HCT116 (cell line): ENCODE measurements at regions not wholly inside any gene's neighbourhood (a gene's known extent, or its start where the extent isn't known, plus 50 kb on each side); places are given as distances from the start of the nearest gene placed in this dataset.

Experiments
- ATAC-seq: fragments of 200-7000 bp; cut with Tn5 transposase; 2 replicates; pipeline ENCODE4 v1.9.1; 2020; ENCODE audit warnings: mild to moderate bottlenecking, moderate library complexity
- BruUV-seq: library from RNA; stranded (reverse); fragments of 400-500 nt; replicated peaks from 2 replicates; lab custom pipeline; 2021; lab: Mats Ljungman, UMichigan
- CTCF ChIA-PET: fragments of 300-600 bp; sonication (Branson Sonifier 250); formaldehyde crosslinking; loops from one replicate; lab custom pipeline; 2021; ENCODE audit warnings: antibody characterized with exemption; lab: Charles Lee
- POLR2A ChIA-PET: fragments of 300-600, 350-600 bp; sonication (Branson Sonifier 250); formaldehyde crosslinking; loops from one replicate; lab custom pipeline; 2021; ENCODE audit warnings: antibody characterized with exemption; lab: Charles Lee
- RAD21 ChIA-PET, 2 experiments: fragments of 300-600 bp; sonication (Branson Sonifier 250); formaldehyde crosslinking; loops; one replicate each; lab custom pipeline; 2023; ENCODE audit warnings: low total read pairs in 2 of 2; ENCODE audit not compliant: uncharacterized antibody in 2 of 2, unreplicated experiment in 2 of 2, low non-redundant PET in 1 of 2; lab: Charles Lee
- DNase-seq: peaks from one replicate; pipeline ENCODE4 v3.0.0-alpha.2; 2010; ENCODE audit warnings: low read depth, low spot score
- H2AFZ ChIP-seq: fragments of 200-600 bp; shearing (Covaris generic), sonication (generic); 2 replicates; pipeline ENCODE4 v1.6.1; 2017; ENCODE audit warnings: low read depth, mixed run types, mixed read lengths, antibody characterized with exemption, low read length; ENCODE audit not compliant: poor library complexity, severe bottlenecking
- H3K27ac ChIP-seq: 2 replicates; pipeline ENCODE4 v1.5.1; 2012; ENCODE audit warnings: low read depth, low read length
- H3K27me3 ChIP-seq: fragments of 200-600 bp; sonication (generic); 2 replicates; pipeline ENCODE4 v1.6.1; 2016; ENCODE audit warnings: mixed run types, low read length, mixed read lengths; ENCODE audit not compliant: insufficient read depth
- H3K36me3 ChIP-seq, 2 experiments: fragments of 200-500 bp in 1 of 2; fragments of 200-600 bp in 1 of 2; sonication (Bioruptor generic) in 1 of 2; sonication (generic) in 1 of 2; 2 replicates each; pipeline versions ENCODE4 v1.5.1 to v1.6.1; 2014 to 2016; ENCODE audit warnings: low read length in 2 of 2, inconsistent platforms in 1 of 2, mixed read lengths in 1 of 2, mixed run types in 1 of 2; ENCODE audit not compliant: insufficient read depth in 2 of 2, control insufficient read depth in 1 of 2
- H3K4me1 ChIP-seq, 2 experiments: fragments of 200-600 bp in 1 of 2; sonication (generic) in 1 of 2; 2 replicates each; pipeline versions ENCODE4 v1.5.1 to v1.6.1; 2012 to 2017; ENCODE audit warnings: low read length in 2 of 2, inconsistent platforms in 1 of 2, mild to moderate bottlenecking in 1 of 2, mixed read lengths in 1 of 2, mixed run types in 1 of 2, moderate library complexity in 1 of 2; ENCODE audit not compliant: insufficient read depth in 2 of 2, control insufficient read depth in 1 of 2
- H3K4me2 ChIP-seq: fragments of 200-600 bp; sonication (generic); 2 replicates; pipeline ENCODE4 v1.6.1; 2017; ENCODE audit warnings: mixed run types, low read length, mixed read lengths
- H3K4me3 ChIP-seq, 2 experiments: fragments of 200-600 bp in 1 of 2; sonication (generic) in 1 of 2; replicated peaks in 1 of 2; 2 replicates each; pipeline ENCODE4 v1.5.1; 2011 to 2016; ENCODE audit warnings: low read length in 2 of 2, control low read depth in 1 of 2, low read depth in 1 of 2, mild to moderate bottlenecking in 1 of 2, mixed read lengths in 1 of 2, mixed run types in 1 of 2
- H3K79me2 ChIP-seq: fragments of 200-600 bp; sonication (generic); 2 replicates; pipeline ENCODE4 v1.6.1; 2017; ENCODE audit warnings: mild to moderate bottlenecking, mixed run types, low read length, moderate library complexity, mixed read lengths; ENCODE audit not compliant: insufficient read depth
- H3K9ac ChIP-seq: fragments of 200-600 bp; sonication (generic); 2 replicates; pipeline ENCODE4 v1.6.1; 2016; ENCODE audit warnings: low read length, mixed read lengths
- H3K9me2 ChIP-seq: fragments of 200-600 bp; sonication (generic), shearing (Covaris generic); 2 replicates; pipeline ENCODE4 v1.6.1; 2017; ENCODE audit warnings: mixed run types, mild to moderate bottlenecking, moderate library complexity; ENCODE audit not compliant: insufficient read depth
- H3K9me3 ChIP-seq, 2 experiments: fragments of 200-500 bp in 1 of 2; fragments of 200-600 bp in 1 of 2; sonication (Bioruptor generic) in 1 of 2; sonication (generic) in 1 of 2; 2 replicates each; pipeline ENCODE4 v1.6.1; 2014 to 2017; ENCODE audit warnings: low read length in 2 of 2, mixed read lengths in 2 of 2, inconsistent platforms in 1 of 2, low read depth in 1 of 2, mild to moderate bottlenecking in 1 of 2, mixed run types in 1 of 2, moderate library complexity in 1 of 2; ENCODE audit not compliant: control insufficient read depth in 1 of 2, insufficient read depth in 1 of 2
- H4K20me1 ChIP-seq: fragments of 200-600 bp; sonication (generic), shearing (Covaris generic); 2 replicates; pipeline ENCODE4 v1.6.1; 2017; ENCODE audit warnings: mixed run types, mild to moderate bottlenecking, moderate library complexity; ENCODE audit not compliant: insufficient read depth
- ATF3 ChIP-seq: IDR thresholded peaks from 2 replicates; pipeline ENCODE4 v1.6.1; 2012
- CEBPB ChIP-seq: IDR thresholded peaks from 2 replicates; pipeline ENCODE4 v1.6.1; 2012; ENCODE audit warnings: low read depth
- EGR1 ChIP-seq: IDR thresholded peaks from 2 replicates; pipeline ENCODE4 v1.6.1; 2012; ENCODE audit warnings: low read depth
- EZH2 ChIP-seq: fragments of 200-600 bp; sonication (generic); IDR thresholded peaks from 2 replicates; pipeline ENCODE4 v1.6.1; 2017; ENCODE audit warnings: antibody characterized with exemption, mixed run types
- FOSL1 ChIP-seq: IDR thresholded peaks from 2 replicates; pipeline ENCODE4 v1.6.1; 2012; ENCODE audit warnings: low read depth
- JUND ChIP-seq: IDR thresholded peaks from 2 replicates; pipeline ENCODE4 v1.6.1; 2012
- POLR2A ChIP-seq: IDR thresholded peaks from 2 replicates; pipeline ENCODE4 v1.7.0; 2011; ENCODE audit warnings: borderline replicate concordance; ENCODE audit not compliant: insufficient read depth, insufficient read length; ENCODE audit errors: extremely low read depth
- REST ChIP-seq: IDR thresholded peaks from 2 replicates; pipeline ENCODE4 v1.6.1; 2012; ENCODE audit warnings: low read depth
- SIN3A ChIP-seq: IDR thresholded peaks from 2 replicates; pipeline ENCODE4 v1.6.1; 2012; ENCODE audit warnings: low read depth
- SP1 ChIP-seq: IDR thresholded peaks from 2 replicates; pipeline ENCODE4 v1.6.1; 2012; ENCODE audit warnings: low read depth
- SRF ChIP-seq: IDR thresholded peaks from 2 replicates; pipeline ENCODE4 v1.6.1; 2012; ENCODE audit warnings: low read depth
- TCF7L2 ChIP-seq: IDR thresholded peaks from 2 replicates; pipeline ENCODE4 v1.7.0; 2011; ENCODE audit warnings: borderline replicate concordance, inconsistent platforms; ENCODE audit not compliant: insufficient read depth, insufficient read length; ENCODE audit errors: extremely low read depth
- ZFX ChIP-seq: fragments of 450-650 bp; IDR thresholded peaks from 2 replicates; pipeline ENCODE4 v1.6.1; 2017
- ZNF274 ChIP-seq: fragments of 200-500 bp; sonication (Bioruptor generic); IDR thresholded peaks from 2 replicates; pipeline ENCODE4 v1.6.1; 2014; ENCODE audit warnings: mild to moderate bottlenecking, low read depth, low read length, inconsistent platforms
- intact Hi-C: fragments of 100-400 bp; cut with micrococcal nuclease; formaldehyde crosslinking; loops from 2 replicates; pipeline ENCODE4 v1.10.0; 2022

GRCh38 chr3:110944782-110945181, 126.8 kb upstream of the NECTIN3 start:
- Histone ChIP-seq H3K9me3 (peaks cover 5 to 9% of the 10 kb centered on the region in 2 experiments; a peak in 1 of 4 replicates), H3K9me2 (no peaks in the 10 kb centered on the region)
- RAD21 ChIA-PET, result no interaction called here
- BruUV-seq, result no TSS peak
- TF ChIP-seq SP1 (no peak), FOSL1 (no peak), EZH2 (no peak), POLR2A (no peak), JUND (no peak), ZNF274 (no peak), SIN3A (no peak), ATF3 (no peak), TCF7L2 (no peak), CEBPB (no peak), REST (no peak), EGR1 (no peak), ZFX (no peak), SRF (no peak)
- TF ChIP-seq, all 23 proteins: peak for 0
- H3K4me2 ChIP-seq, result no peak overlapping the region
- no peaks in the 10 kb centered on the region for H4K20me1 ChIP-seq
- no peak overlapping the region for H2AFZ ChIP-seq
- ATAC-seq, result no peak
- intact Hi-C loops, result no loop called here
- no peaks in the 10 kb centered on the region for H3K36me3 ChIP-seq
- ChIA-PET CTCF (no interaction called here), POLR2A (no interaction called here)
- H3K79me2 ChIP-seq, result no peaks in the 10 kb centered on the region
- no peak overlapping the region for H3K4me3 ChIP-seq
- no peaks in the 10 kb centered on the region for H3K4me1 ChIP-seq
- no peak overlapping the region for H3K9ac ChIP-seq
- H3K27me3 ChIP-seq, result no peaks in the 10 kb centered on the region
- no peak overlapping the region for H3K27ac ChIP-seq
- no peak for DNase-seq
